GM06990 (cell line): ENCODE measurements at regions not wholly inside any gene's neighbourhood (a gene's known extent, or its start where the extent isn't known, plus 50 kb on each side); places are given as distances from the start of the nearest gene placed in this dataset.

ENCODE experiments used
- DNase-seq: peaks from one replicate; pipeline ENCODE4 v3.0.0-alpha.2; 2011; ENCODE audit not compliant: insufficient read length; ENCODE audit errors: extremely low read depth
- H3K27me3 ChIP-seq: replicated peaks from 2 replicates; pipeline ENCODE4 v1.6.0; 2011; ENCODE audit warnings: low read length; ENCODE audit not compliant: control insufficient read depth, insufficient read depth
- H3K36me3 ChIP-seq: 2 replicates; pipeline ENCODE4 v1.5.1; 2011; ENCODE audit warnings: low read length; ENCODE audit not compliant: control insufficient read depth, insufficient read depth
- H3K4me3 ChIP-seq: replicated peaks from 2 replicates; pipeline ENCODE4 v1.5.1; 2011; ENCODE audit warnings: low read depth, mild to moderate bottlenecking, control low read depth, low read length
- TF ChIP-seq, protein P1 (sequence below): IDR thresholded peaks from 2 replicates; pipeline ENCODE4 v1.5.1; 2011; ENCODE audit warnings: low read length, control low read depth, mild to moderate bottlenecking, inconsistent platforms; ENCODE audit not compliant: insufficient read depth, poor library complexity, severe bottlenecking

DNA sequence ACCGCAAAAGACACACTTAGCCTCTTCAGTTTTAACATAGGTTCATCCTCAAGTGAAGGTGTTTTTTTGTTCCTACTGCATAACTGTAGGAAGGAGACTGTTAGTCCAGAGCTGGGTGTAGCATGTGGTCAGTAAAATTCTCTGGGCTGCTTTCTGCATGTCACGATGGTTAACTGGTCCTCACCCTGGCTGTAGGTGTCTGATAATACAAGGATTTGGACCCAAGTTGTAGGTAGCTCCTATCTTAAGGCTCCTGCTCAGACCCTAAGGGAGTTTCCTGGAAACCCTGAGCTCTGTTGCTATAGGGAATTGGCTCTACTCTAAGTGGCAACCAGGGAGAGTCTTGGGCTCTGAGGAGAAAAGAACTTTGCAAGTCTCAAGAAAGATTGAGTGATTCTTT, 112.9 kb downstream of the SAMD9 start:
- Histone ChIP-seq H3K36me3 (no peaks in the 10 kb centered on the region), H3K4me3 (no peak overlapping the region), H3K27me3 (no peaks in the 10 kb centered on the region)
- TF ChIP-seq, protein P1, sequence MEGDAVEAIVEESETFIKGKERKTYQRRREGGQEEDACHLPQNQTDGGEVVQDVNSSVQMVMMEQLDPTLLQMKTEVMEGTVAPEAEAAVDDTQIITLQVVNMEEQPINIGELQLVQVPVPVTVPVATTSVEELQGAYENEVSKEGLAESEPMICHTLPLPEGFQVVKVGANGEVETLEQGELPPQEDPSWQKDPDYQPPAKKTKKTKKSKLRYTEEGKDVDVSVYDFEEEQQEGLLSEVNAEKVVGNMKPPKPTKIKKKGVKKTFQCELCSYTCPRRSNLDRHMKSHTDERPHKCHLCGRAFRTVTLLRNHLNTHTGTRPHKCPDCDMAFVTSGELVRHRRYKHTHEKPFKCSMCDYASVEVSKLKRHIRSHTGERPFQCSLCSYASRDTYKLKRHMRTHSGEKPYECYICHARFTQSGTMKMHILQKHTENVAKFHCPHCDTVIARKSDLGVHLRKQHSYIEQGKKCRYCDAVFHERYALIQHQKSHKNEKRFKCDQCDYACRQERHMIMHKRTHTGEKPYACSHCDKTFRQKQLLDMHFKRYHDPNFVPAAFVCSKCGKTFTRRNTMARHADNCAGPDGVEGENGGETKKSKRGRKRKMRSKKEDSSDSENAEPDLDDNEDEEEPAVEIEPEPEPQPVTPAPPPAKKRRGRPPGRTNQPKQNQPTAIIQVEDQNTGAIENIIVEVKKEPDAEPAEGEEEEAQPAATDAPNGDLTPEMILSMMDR, result no peak
- DNase-seq, result no peak

DNA sequence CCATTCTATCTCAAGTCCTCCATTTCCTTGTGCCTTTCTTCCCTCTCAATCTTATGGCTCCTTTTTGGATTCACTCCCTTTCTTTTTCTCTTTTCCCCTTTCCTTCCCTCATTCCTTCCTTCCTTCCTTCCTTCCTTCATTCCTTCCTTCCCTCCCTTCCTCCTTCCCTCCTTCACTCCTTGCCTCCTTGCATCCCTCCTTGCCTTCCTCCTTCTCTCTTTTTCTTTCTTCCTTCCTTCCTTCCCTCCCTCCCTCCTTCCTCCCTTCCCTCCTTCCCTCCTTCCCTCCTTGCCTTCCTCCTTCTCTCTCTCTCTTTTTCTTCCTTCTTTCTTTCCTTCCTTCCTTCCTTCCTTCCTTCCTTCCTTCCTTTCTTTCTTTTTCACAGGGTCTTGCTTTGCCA, 120.1 kb downstream of the SAMD9 start:
- TF ChIP-seq, protein P1, result no peak
- no peak for DNase-seq
- Histone ChIP-seq H3K4me3 (no peak overlapping the region), H3K36me3 (no peaks in the 10 kb centered on the region), H3K27me3 (no peaks in the 10 kb centered on the region)

DNA sequence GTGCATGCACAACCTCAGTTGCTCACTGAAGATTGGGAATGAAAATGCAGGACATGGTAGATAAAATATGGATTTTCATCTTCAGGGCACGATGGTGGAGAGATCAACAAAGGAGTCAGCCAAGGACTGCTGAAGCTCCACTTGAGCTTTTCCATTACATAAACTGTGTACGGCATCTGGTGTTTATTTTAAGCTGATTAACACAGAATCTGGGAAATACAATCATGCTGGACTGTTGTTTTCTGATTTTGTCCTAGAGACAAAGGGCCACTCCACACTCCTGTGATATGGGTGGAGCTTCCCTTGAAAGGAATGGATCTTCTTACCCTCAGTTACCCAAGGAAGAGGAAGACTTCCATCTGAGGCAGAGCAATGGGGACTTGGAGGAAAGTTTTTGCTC, 120.6 kb downstream of the SAMD9 start:
- no peak for DNase-seq
- no peaks in the 10 kb centered on the region for H3K36me3 ChIP-seq
- no peaks in the 10 kb centered on the region for H3K27me3 ChIP-seq
- TF ChIP-seq, protein P1, result no peak
- H3K4me3 ChIP-seq, result no peak overlapping the region

DNA sequence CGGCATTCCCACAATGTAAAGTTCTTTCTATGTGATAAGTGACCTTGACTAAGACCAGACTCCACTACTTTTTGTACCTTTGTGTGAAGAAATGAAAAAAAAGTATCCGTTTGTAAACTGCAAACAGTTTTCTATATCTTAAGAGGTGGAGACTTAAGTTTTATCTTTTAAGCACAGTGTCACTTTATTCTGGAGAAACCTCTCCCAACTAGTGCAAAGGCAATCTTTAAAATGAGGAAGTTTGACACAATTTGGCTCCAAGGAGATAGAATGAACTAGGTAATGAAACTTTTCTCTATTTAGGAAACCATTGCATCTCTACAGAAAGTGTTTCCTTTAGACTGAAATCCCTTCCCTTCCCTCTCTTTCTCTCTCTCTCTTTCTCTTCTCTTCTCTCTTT, 122.9 kb downstream of the SAMD9 start:
- Histone ChIP-seq H3K4me3 (no peak overlapping the region), H3K27me3 (no peaks in the 10 kb centered on the region), H3K36me3 (no peaks in the 10 kb centered on the region)
- TF ChIP-seq, protein P1, result no peak
- DNase-seq, result no peak

DNA sequence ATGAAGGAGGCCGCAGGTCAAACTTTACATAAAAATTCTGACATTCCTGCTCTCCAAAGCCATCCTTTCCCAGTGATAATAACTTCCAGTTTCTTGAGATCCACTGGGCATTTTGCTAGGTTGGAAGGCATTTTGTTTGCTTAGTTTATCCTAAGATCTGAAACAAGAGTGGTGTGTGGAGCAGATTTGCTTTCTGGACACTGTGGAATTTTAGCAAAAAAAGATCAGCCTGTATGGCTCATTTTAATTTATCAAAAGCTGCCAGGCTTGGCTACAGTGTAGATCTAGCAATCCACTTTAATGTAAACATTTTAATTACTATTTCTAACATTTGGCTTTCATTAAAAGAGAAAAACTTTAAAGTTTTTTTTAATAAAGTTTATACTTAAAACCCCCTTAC, 124.8 kb downstream of the SAMD9 start:
- TF ChIP-seq, protein P1, result no peak
- no peaks in the 10 kb centered on the region for H3K36me3 ChIP-seq
- no peak for DNase-seq
- no peak overlapping the region for H3K4me3 ChIP-seq
- H3K27me3 ChIP-seq, result no peaks in the 10 kb centered on the region

DNA sequence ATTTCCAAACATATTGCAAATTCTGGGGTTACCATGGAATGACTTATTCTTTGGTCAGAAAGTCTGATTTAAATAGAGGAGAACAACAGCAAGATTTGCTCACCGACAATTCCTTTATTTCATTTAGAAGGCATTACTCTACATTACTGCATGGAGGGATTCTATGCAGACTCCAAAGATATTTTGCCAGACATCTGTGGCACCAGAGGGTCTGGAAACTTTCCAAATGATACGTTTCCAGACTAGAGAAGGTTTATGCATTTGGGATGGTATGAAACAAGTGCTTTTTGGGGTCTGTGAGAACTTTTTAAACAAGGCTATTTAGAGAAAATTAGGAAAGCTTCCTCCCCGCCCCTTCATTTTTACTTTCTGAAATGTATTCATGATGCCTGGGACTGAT, 125.3 kb downstream of the SAMD9 start:
- TF ChIP-seq, protein P1, result no peak
- no peak overlapping the region for H3K4me3 ChIP-seq
- no peak for DNase-seq

More for the DNA sequence above, 125.3 kb downstream of the SAMD9 start:
- Histone ChIP-seq H3K36me3 (no peaks in the 10 kb centered on the region), H3K27me3 (no peaks in the 10 kb centered on the region)
